PFSK-1 (cell line): ENCODE measurements at regions not wholly inside any gene's neighbourhood (a gene's known extent, or its start where the extent isn't known, plus 50 kb on each side); places are given as distances from the start of the nearest gene placed in this dataset.

Experiments
- FOXP2 ChIP-seq: optimal IDR thresholded peaks from 2 replicates; pipeline ENCODE3; 2011; ENCODE audit warnings: borderline replicate concordance, control low read depth, inconsistent platforms; ENCODE audit not compliant: insufficient read depth; ENCODE audit errors: extremely low read length, extremely low read depth
- POLR2AphosphoS5 ChIP-seq: IDR thresholded peaks from 2 replicates; pipeline ENCODE4 v1.6.1; 2012; ENCODE audit warnings: low read depth, mild to moderate bottlenecking, control low read depth, low read length, moderate library complexity
- REST ChIP-seq, 2 experiments: IDR thresholded peaks; 2 replicates each; pipeline versions ENCODE4 v1.6.1 to v1.8.0; 2011 to 2012; ENCODE audit warnings: low read depth in 2 of 2, low read length in 2 of 2, control low read depth in 1 of 2, inconsistent platforms in 1 of 2, mild to moderate bottlenecking in 1 of 2, moderate library complexity in 1 of 2; ENCODE audit not compliant: insufficient read depth in 1 of 2
- SIN3A ChIP-seq: IDR thresholded peaks from 2 replicates; pipeline ENCODE4 v1.6.1; 2012; ENCODE audit warnings: mild to moderate bottlenecking, low read length, moderate library complexity, borderline replicate concordance; ENCODE audit not compliant: insufficient read depth
- TAF1 ChIP-seq: IDR thresholded peaks from 2 replicates; pipeline ENCODE4 v1.6.1; 2012; ENCODE audit warnings: low read length, control low read depth, borderline replicate concordance; ENCODE audit not compliant: insufficient read depth

- TF ChIP-seq TAF1 (no peak), POLR2AphosphoS5 (no peak), SIN3A (no peak), REST (IDR thresholded peaks at IDR 0.05; ENCODE audit: insufficient read depth in 1 of 2, low read depth in 2 of 2, low read length in 2 of 2) (no peak), FOXP2 (no peak)
Observed at GRCh38 chr1:55697997-55698535, 482.9 kb upstream of the USP24 start.
